GM12892 (cell line): ENCODE measurements at regions not wholly inside any gene's neighbourhood (a gene's known extent, or its start where the extent isn't known, plus 50 kb on each side); places are given as distances from the start of the nearest gene placed in this dataset.

ENCODE experiments used
- POLR2AphosphoS5 ChIP-seq: IDR thresholded peaks from 2 replicates; pipeline ENCODE4 v1.6.1; 2011; ENCODE audit warnings: low read depth, low read length, control low read depth
- TAF1 ChIP-seq: IDR thresholded peaks from 2 replicates; pipeline ENCODE4 v1.6.1; 2011; ENCODE audit warnings: low read depth, mild to moderate bottlenecking, control low read depth, low read length, borderline replicate concordance

DNA sequence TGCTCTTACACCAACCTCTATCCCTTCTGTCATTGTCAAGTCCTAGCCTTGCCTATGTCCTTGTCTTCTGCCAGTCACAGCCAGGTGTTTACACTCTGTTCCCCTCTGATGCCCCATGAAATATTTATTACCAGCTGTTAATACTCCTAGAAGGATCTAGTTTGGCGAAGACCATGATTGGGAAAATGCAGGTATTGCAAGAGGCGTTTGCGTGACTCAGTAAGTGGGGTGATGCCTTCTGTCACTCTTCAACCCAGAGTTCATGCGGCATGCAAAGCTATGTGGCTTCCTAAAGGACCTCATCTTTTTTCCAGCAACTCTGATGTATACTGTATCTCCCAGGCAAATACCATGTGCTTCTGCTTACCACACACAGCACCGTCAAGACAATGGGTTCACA lies 81.8 kb upstream of the GJB6 start:
- TF ChIP-seq POLR2AphosphoS5 (no peak), TAF1 (no peak)
